Panc1 (cell line): ENCODE measurements at regions not wholly inside any gene's neighbourhood (a gene's known extent, or its start where the extent isn't known, plus 50 kb on each side); places are given as distances from the start of the nearest gene placed in this dataset.

ENCODE experiments used
- ATAC-seq: fragments of 200-7000 bp; cut with Tn5 transposase; 2 replicates; pipeline ENCODE4 v1.9.1; 2020; ENCODE audit warnings: mild to moderate bottlenecking, moderate library complexity
- BruUV-seq: library from RNA; stranded (reverse); fragments of 400-500 nt; replicated peaks from 2 replicates; lab custom pipeline; 2021; lab: Mats Ljungman, UMichigan
- CTCF ChIA-PET: fragments of 300-600 bp; sonication (Branson Sonifier 250); formaldehyde crosslinking; loops from one replicate; lab custom pipeline; 2022; ENCODE audit warnings: antibody characterized with exemption; lab: Charles Lee
- POLR2A ChIA-PET: fragments of 300-600 bp; sonication (Branson Sonifier 250); formaldehyde crosslinking; loops from one replicate; lab custom pipeline; 2022; ENCODE audit warnings: antibody characterized with exemption; lab: Charles Lee
- DNase-seq: peaks from one replicate; pipeline ENCODE4 v3.0.0-alpha.2; 2010; ENCODE audit warnings: low read depth, low spot score
- H3K27ac ChIP-seq: 2 replicates; pipeline ENCODE4 v1.5.1; 2011; ENCODE audit warnings: mild to moderate bottlenecking, low read length, inconsistent platforms
- H3K27me3 ChIP-seq: fragments of 200-500 bp; sonication (Bioruptor generic); 2 replicates; pipeline ENCODE4 v1.6.0; 2014; ENCODE audit warnings: low read length, inconsistent platforms; ENCODE audit not compliant: control insufficient read depth, insufficient read depth
- H3K36me3 ChIP-seq: fragments of 200-500 bp; sonication (Bioruptor generic); 2 replicates; pipeline ENCODE4 v1.5.1; 2014; ENCODE audit warnings: inconsistent platforms, mild to moderate bottlenecking, low read length, moderate library complexity; ENCODE audit not compliant: control insufficient read depth, insufficient read depth
- H3K4me1 ChIP-seq: 2 replicates; pipeline ENCODE4 v1.5.1; 2011; ENCODE audit warnings: inconsistent platforms, mild to moderate bottlenecking, low read length, moderate library complexity; ENCODE audit not compliant: control insufficient read depth, insufficient read depth
- H3K4me3 ChIP-seq, 2 experiments: 2 replicates each; pipeline ENCODE4 v1.5.1; 2011 to 2012; ENCODE audit warnings: low read depth in 2 of 2, low read length in 2 of 2, mild to moderate bottlenecking in 2 of 2, inconsistent platforms in 1 of 2, moderate library complexity in 1 of 2
- H3K9me3 ChIP-seq: fragments of 200-500 bp; sonication (Bioruptor generic); 2 replicates; pipeline ENCODE4 v1.5.1; 2014; ENCODE audit warnings: low read depth, mild to moderate bottlenecking, inconsistent platforms, low read length, moderate library complexity; ENCODE audit not compliant: control insufficient read depth, insufficient read depth
- POLR2AphosphoS5 ChIP-seq: IDR thresholded peaks from 2 replicates; pipeline ENCODE4 v1.6.1; 2012; ENCODE audit warnings: mild to moderate bottlenecking, low read depth, low read length, moderate library complexity
- SIN3A ChIP-seq: IDR thresholded peaks from 2 replicates; pipeline ENCODE4 v1.6.1; 2012; ENCODE audit warnings: low read depth, mild to moderate bottlenecking, low read length, moderate library complexity, borderline replicate concordance; ENCODE audit not compliant: insufficient read depth
- TCF7L2 ChIP-seq: IDR thresholded peaks from 2 replicates; pipeline ENCODE4 v1.6.1; 2011; ENCODE audit warnings: mild to moderate bottlenecking, low read depth, low read length, inconsistent platforms
- in situ Hi-C: cut with HindIII; loops from 2 replicates; pipeline ENCODE4 v1.10.0; 2016; ENCODE audit warnings: low sequenced_read_pairs, low pct_unique_long_range_greater_than_20kb
- intact Hi-C: fragments of 100-400 bp; cut with micrococcal nuclease; formaldehyde crosslinking; loops from one replicate; pipeline ENCODE4 v1.10.0; 2022; ENCODE audit not compliant: unreplicated experiment
- TF ChIP-seq, protein P1 (sequence below): fragments of 450-650 bp; IDR thresholded peaks from 2 replicates; pipeline ENCODE4 v1.5.1; 2017; ENCODE audit warnings: mild to moderate bottlenecking
- TF ChIP-seq, protein P2 (sequence below), 2 experiments: IDR thresholded peaks; 2 replicates each; pipeline ENCODE4 v1.6.1; 2011 to 2012; ENCODE audit warnings: low read depth in 2 of 2, control low read depth in 1 of 2, low read length in 1 of 2, mild to moderate bottlenecking in 1 of 2, moderate library complexity in 1 of 2; ENCODE audit not compliant: insufficient read depth in 1 of 2

DNA sequence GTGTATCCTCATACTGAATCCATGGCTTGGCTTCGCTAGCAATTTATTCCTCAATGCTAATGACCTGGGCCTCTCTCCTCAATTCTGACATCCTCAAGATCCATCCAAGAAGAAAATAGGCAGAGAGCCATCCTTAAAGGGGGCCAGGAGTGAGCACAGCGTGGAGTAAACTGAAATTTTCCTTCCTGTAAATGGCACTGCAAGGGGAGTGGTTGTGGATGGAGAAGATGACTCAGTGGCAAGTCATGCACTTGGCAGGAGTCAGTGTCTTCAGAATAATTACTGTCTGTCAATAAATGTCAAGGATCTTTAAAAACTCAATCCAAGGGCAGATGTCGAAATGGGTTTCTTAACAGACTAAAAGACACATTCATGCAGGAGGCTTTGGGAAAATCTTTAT is 88.0 kb upstream of the TMEM132C start:
- Histone ChIP-seq H3K9me3 (no peaks in the 10 kb centered on the region), H3K27me3 (no peaks in the 10 kb centered on the region), H3K4me3 (no peak overlapping the region), H3K36me3 (no peaks in the 10 kb centered on the region), H3K4me1 (no peaks in the 10 kb centered on the region), H3K27ac (no peak overlapping the region)
- intact Hi-C loops (loop anchor here (10.0 kb wide), 1 partner anchor 316 kb away; no protein-coding TSS in a partner anchor), in situ Hi-C loops (no loop called here)
- ChIA-PET POLR2A (no interaction called here), CTCF (no interaction called here)
- BruUV-seq, result no TSS peak
- DNase-seq (no peak), ATAC-seq (no peak)
- TF ChIP-seq, protein P1, sequence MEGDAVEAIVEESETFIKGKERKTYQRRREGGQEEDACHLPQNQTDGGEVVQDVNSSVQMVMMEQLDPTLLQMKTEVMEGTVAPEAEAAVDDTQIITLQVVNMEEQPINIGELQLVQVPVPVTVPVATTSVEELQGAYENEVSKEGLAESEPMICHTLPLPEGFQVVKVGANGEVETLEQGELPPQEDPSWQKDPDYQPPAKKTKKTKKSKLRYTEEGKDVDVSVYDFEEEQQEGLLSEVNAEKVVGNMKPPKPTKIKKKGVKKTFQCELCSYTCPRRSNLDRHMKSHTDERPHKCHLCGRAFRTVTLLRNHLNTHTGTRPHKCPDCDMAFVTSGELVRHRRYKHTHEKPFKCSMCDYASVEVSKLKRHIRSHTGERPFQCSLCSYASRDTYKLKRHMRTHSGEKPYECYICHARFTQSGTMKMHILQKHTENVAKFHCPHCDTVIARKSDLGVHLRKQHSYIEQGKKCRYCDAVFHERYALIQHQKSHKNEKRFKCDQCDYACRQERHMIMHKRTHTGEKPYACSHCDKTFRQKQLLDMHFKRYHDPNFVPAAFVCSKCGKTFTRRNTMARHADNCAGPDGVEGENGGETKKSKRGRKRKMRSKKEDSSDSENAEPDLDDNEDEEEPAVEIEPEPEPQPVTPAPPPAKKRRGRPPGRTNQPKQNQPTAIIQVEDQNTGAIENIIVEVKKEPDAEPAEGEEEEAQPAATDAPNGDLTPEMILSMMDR, result no peak
- TF ChIP-seq SIN3A (no peak), TCF7L2 (no peak)
- TF ChIP-seq, protein P2, sequence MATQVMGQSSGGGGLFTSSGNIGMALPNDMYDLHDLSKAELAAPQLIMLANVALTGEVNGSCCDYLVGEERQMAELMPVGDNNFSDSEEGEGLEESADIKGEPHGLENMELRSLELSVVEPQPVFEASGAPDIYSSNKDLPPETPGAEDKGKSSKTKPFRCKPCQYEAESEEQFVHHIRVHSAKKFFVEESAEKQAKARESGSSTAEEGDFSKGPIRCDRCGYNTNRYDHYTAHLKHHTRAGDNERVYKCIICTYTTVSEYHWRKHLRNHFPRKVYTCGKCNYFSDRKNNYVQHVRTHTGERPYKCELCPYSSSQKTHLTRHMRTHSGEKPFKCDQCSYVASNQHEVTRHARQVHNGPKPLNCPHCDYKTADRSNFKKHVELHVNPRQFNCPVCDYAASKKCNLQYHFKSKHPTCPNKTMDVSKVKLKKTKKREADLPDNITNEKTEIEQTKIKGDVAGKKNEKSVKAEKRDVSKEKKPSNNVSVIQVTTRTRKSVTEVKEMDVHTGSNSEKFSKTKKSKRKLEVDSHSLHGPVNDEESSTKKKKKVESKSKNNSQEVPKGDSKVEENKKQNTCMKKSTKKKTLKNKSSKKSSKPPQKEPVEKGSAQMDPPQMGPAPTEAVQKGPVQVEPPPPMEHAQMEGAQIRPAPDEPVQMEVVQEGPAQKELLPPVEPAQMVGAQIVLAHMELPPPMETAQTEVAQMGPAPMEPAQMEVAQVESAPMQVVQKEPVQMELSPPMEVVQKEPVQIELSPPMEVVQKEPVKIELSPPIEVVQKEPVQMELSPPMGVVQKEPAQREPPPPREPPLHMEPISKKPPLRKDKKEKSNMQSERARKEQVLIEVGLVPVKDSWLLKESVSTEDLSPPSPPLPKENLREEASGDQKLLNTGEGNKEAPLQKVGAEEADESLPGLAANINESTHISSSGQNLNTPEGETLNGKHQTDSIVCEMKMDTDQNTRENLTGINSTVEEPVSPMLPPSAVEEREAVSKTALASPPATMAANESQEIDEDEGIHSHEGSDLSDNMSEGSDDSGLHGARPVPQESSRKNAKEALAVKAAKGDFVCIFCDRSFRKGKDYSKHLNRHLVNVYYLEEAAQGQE (IDR thresholded peaks at IDR 0.05; ENCODE audit: insufficient read depth in 1 of 2, low read depth in 2 of 2, low read length in 1 of 2), result no peak

DNA sequence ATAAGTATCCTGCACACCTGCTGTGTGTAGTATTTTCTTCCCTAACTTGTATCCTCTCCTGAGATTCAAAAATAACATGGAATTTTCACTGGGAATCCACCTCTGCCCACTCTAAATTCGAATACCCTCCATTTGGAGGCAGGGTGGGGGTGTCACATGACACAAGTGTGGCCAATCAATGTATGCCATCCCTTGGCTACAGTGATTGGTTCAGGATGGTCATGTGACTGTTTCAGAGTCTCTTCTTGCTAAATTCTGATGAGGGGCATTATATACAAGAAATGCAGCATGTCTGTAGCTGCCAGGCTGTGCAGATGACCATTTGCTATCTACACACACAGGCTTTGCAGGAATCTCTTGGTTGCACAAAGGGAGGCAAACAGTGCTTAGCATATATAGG is 86.8 kb upstream of the TMEM132C start:
- no peak for ATAC-seq
- TF ChIP-seq TCF7L2 (no peak), SIN3A (no peak), POLR2AphosphoS5 (no peak)
- TF ChIP-seq, protein P2 (IDR thresholded peaks at IDR 0.05; ENCODE audit: insufficient read depth in 1 of 2, low read depth in 2 of 2, low read length in 1 of 2), result no peak
- TF ChIP-seq, protein P1, result no peak
- H3K27me3 ChIP-seq, result no peaks in the 10 kb centered on the region
- ChIA-PET POLR2A (no interaction called here), CTCF (no interaction called here)
- H3K4me1 ChIP-seq, result no peaks in the 10 kb centered on the region
- H3K27ac ChIP-seq, result no peak overlapping the region
- H3K4me3 ChIP-seq, result no peak overlapping the region
- in situ Hi-C loops, result no loop called here
- DNase-seq, result no peak
- H3K9me3 ChIP-seq, result no peaks in the 10 kb centered on the region
- no peaks in the 10 kb centered on the region for H3K36me3 ChIP-seq
- intact Hi-C loops, result no loop called here
- no TSS peak for BruUV-seq
